ENCODE measurements at regions not wholly inside any gene's neighbourhood (a gene's known extent, or its start where the extent isn't known, plus 50 kb on each side); places are given as distances from the start of the nearest gene placed in this dataset.

- H3K27me3 Mint-ChIP-seq (ENCODE audit: insufficient read depth, unreplicated experiment): no peaks in the 10 kb centered on the region
- H3K4me3 ChIP-seq (ENCODE audit: low read depth, low read length): no peak overlapping the region
- ChIA-PET CTCF (no interaction called here), POLR2A (no interaction called here)
- no peaks in the 10 kb centered on the region for H3K9me3 ChIP-seq
- BruUV-seq (replicated peaks): no TSS peak
- intact Hi-C loops (cut with micrococcal nuclease; ENCODE audit: unreplicated experiment): no loop called here
- no peak overlapping the region for H3K4me3 Mint-ChIP-seq (ENCODE audit: unreplicated experiment)
- H3K27me3 ChIP-seq (replicated peaks; ENCODE audit: control insufficient read depth, insufficient read depth, low read length): no peaks in the 10 kb centered on the region
- H3K4me1 ChIP-seq: no peaks in the 10 kb centered on the region
- H3K36me3 ChIP-seq (ENCODE audit: control insufficient read depth, insufficient read depth, low read length): no peaks in the 10 kb centered on the region
- H3K9me3 Mint-ChIP-seq (ENCODE audit: unreplicated experiment): no peaks in the 10 kb centered on the region
- no peak for TF ChIP-seq CTCF (IDR thresholded peaks at IDR 0.05; ENCODE audit: insufficient read depth in 1 of 2, low read depth in 1 of 2, low read length in 1 of 2, severe bottlenecking in 1 of 2, unreplicated experiment in 1 of 2)
- H3K27ac Mint-ChIP-seq (ENCODE audit: unreplicated experiment): no peak overlapping the region
- no peak for DNase-seq
- H3K36me3 Mint-ChIP-seq (ENCODE audit: insufficient read depth, unreplicated experiment): no peaks in the 10 kb centered on the region
- H3K4me1 Mint-ChIP-seq (ENCODE audit: low read depth, unreplicated experiment): no peaks in the 10 kb centered on the region
These were observed 419.7 kb downstream of the TRAM1L1 start for GRCh38 chr4:116665716-116666115.

GRCh38 chr4:116664198-116664597 is 421.2 kb downstream of the TRAM1L1 start:
- BruUV-seq (replicated peaks): no TSS peak
- no peaks in the 10 kb centered on the region for H3K9me3 ChIP-seq
- no peaks in the 10 kb centered on the region for H3K4me1 Mint-ChIP-seq (ENCODE audit: low read depth, unreplicated experiment)
- no peak overlapping the region for H3K4me3 Mint-ChIP-seq (ENCODE audit: unreplicated experiment)
- H3K36me3 Mint-ChIP-seq (ENCODE audit: insufficient read depth, unreplicated experiment): no peaks in the 10 kb centered on the region
- POLR2A ChIA-PET: no interaction called here
- peaks cover 8% of the 10 kb centered on the region for H3K9me3 Mint-ChIP-seq (ENCODE audit: unreplicated experiment)
- no peaks in the 10 kb centered on the region for H3K27me3 Mint-ChIP-seq (ENCODE audit: insufficient read depth, unreplicated experiment)
- no peak overlapping the region for H3K4me3 ChIP-seq (ENCODE audit: low read depth, low read length)
- H3K36me3 ChIP-seq (ENCODE audit: control insufficient read depth, insufficient read depth, low read length): no peaks in the 10 kb centered on the region
- no peaks in the 10 kb centered on the region for H3K4me1 ChIP-seq
- TF ChIP-seq CTCF (IDR thresholded peaks at IDR 0.05; ENCODE audit: insufficient read depth in 1 of 2, low read depth in 1 of 2, low read length in 1 of 2, severe bottlenecking in 1 of 2, unreplicated experiment in 1 of 2): no peak
- no peak for DNase-seq
- no peaks in the 10 kb centered on the region for H3K27me3 ChIP-seq (replicated peaks; ENCODE audit: control insufficient read depth, insufficient read depth, low read length)
- intact Hi-C loops (cut with micrococcal nuclease; ENCODE audit: unreplicated experiment): no loop called here
- no peak overlapping the region for H3K27ac Mint-ChIP-seq (ENCODE audit: unreplicated experiment)
- CTCF ChIA-PET: no interaction called here

GRCh38 chr4:116639070-116639577 is 446.3 kb downstream of the TRAM1L1 start:
- Mint-ChIP-seq H3K27ac (ENCODE audit: unreplicated experiment) (no peak overlapping the region), H3K9me3 (ENCODE audit: unreplicated experiment) (no peaks in the 10 kb centered on the region), H3K4me3 (ENCODE audit: unreplicated experiment) (no peak overlapping the region), H3K27me3 (ENCODE audit: insufficient read depth, unreplicated experiment) (no peaks in the 10 kb centered on the region), H3K4me1 (ENCODE audit: low read depth, unreplicated experiment) (no peaks in the 10 kb centered on the region), H3K36me3 (ENCODE audit: insufficient read depth, unreplicated experiment) (no peaks in the 10 kb centered on the region)
- no peak for DNase-seq
- TF ChIP-seq CTCF (IDR thresholded peaks at IDR 0.05; ENCODE audit: insufficient read depth in 1 of 2, low read depth in 1 of 2, low read length in 1 of 2, severe bottlenecking in 1 of 2, unreplicated experiment in 1 of 2): no peak
- intact Hi-C loops (cut with micrococcal nuclease; ENCODE audit: unreplicated experiment): no loop called here
- H3K4me1 ChIP-seq: no peaks in the 10 kb centered on the region
- H3K36me3 ChIP-seq (ENCODE audit: control insufficient read depth, insufficient read depth, low read length): no peaks in the 10 kb centered on the region
- H3K27me3 ChIP-seq (replicated peaks; ENCODE audit: control insufficient read depth, insufficient read depth, low read length): no peaks in the 10 kb centered on the region
- no peaks in the 10 kb centered on the region for H3K9me3 ChIP-seq
- CTCF ChIA-PET: no interaction called here
- no TSS peak for BruUV-seq (replicated peaks)
- POLR2A ChIA-PET: no interaction called here
- no peak overlapping the region for H3K4me3 ChIP-seq (ENCODE audit: low read depth, low read length)
